DMS53 treated with DMSO at 0.1 percent for 48 hours (cell line): ENCODE measurements at regions not wholly inside any gene's neighbourhood (a gene's known extent, or its start where the extent isn't known, plus 50 kb on each side); places are given as distances from the start of the nearest gene placed in this dataset.

Experiments
- DNase-seq: peaks from one replicate; lab custom pipeline; 2025; ENCODE audit not compliant: unreplicated experiment; lab: John Stamatoyannopoulos, UW

GRCh38 chr15:46383978-46384377, 749.1 kb downstream of the SQOR start:
- no peak for DNase-seq

- no peak for DNase-seq
Observed at GRCh38 chr15:46386356-46386755, 751.5 kb downstream of the SQOR start.

GRCh38 chr15:46389739-46390138, 754.9 kb downstream of the SQOR start:
- no peak for DNase-seq

GRCh38 chr15:46394463-46394862, 759.6 kb downstream of the SQOR start:
- DNase-seq, result no peak

GRCh38 chr15:46408312-46408711, 773.5 kb downstream of the SQOR start:
- no peak for DNase-seq

GRCh38 chr15:46409841-46410301, 775.0 kb downstream of the SQOR start:
- no peak for DNase-seq

- no peak for DNase-seq
Observed at GRCh38 chr15:46410705-46411104, 775.9 kb downstream of the SQOR start.

DNA sequence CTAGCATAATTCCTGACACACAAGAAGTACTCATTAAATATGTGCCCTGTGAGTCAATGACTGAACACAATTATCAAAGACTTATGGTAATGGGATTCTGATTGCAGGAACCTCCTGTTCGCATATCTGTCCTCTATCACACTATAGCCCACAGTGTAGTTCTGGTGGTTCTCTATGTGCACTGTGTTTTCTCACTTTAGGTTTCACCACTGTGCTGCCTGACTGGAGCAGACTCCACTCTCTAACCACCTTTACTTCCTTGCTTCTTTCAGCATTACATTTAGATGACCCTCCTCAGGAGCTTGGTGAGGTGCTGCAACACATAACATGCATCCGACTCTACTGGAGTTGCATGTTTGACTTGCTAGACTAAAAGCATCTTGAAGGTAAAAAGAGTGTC, 777.1 kb downstream of the SQOR start:
- DNase-seq, result no peak

GRCh38 chr15:46413799-46414198, 779.0 kb downstream of the SQOR start:
- no peak for DNase-seq

- no peak for DNase-seq
Observed at GRCh38 chr15:46416544-46416943, 781.7 kb downstream of the SQOR start.

DNA sequence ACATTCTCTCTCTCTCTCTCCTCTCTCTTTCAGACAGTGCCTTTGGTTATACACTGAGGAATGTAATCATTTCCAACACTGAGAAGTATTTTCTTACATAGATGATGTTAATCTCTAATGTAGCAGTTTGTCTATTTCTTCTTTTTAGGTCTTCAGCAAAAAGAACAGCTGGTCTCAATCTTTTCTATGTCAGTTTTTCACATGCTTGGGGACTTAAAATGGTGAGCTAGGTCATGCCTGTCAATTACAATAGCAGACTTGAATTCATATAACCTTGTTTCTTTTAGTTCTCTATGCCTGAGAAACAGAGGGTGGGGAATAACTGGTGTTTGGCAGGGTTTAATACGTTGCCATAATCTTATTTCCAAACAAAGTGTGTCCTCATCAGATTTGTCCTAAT, 786.2 kb downstream of the SQOR start:
- no peak for DNase-seq

- DNase-seq, result no peak
Observed at GRCh38 chr15:46441294-46442062, 806.6 kb downstream of the SQOR start.

DNA sequence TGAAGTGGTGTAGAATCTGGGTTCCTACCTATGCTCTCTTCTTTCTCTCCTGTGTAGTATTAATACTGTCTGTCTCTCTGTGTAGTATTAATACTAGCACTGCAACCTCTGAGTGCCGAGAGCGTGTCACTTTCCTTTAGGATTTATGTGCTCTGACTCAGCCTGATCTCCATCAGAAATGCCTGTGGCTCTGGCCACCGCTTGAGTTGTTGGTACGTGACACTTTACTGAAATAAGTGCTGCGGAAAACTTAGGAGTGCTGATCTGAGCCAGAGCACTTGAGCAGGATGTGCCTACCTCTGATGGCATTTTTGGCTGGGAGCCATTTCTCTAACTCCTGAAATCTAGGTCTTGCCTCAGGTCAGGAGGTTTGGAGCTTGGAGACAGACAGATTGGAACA, 807.4 kb downstream of the SQOR start:
- DNase-seq, result no peak

DNA sequence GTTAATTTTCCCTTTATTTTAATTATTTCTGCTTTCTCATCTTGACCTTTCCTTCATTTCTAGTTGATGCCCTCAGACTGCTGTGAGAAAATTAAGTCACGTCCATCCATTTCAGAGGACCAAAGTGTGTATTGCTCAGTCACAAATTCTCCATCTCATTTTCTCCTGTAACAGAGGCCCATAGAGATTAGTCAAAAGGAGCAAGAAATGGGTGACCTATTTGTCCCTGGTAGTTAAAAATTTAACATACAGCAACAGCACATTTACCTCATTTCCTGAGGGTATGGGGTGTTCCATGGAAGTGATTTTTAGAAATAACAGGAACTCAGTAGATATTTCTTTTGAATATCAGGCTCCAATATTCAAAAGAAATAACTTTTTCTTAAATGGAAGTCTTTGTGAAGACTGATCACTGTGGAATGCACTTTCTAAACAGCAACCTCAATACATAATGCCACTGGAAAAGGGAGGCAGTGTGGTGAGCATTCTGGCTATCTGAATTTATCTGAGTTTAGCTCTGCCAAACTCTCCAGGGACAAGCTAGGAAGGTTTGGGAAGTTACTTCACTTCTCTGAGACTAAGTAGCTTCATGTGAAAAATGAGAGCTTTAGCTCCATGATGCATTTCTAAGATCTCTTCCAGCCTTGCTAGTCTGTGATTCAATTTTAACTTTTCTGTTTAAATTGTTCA, 808.2 kb downstream of the SQOR start:
- no peak for DNase-seq

DNA sequence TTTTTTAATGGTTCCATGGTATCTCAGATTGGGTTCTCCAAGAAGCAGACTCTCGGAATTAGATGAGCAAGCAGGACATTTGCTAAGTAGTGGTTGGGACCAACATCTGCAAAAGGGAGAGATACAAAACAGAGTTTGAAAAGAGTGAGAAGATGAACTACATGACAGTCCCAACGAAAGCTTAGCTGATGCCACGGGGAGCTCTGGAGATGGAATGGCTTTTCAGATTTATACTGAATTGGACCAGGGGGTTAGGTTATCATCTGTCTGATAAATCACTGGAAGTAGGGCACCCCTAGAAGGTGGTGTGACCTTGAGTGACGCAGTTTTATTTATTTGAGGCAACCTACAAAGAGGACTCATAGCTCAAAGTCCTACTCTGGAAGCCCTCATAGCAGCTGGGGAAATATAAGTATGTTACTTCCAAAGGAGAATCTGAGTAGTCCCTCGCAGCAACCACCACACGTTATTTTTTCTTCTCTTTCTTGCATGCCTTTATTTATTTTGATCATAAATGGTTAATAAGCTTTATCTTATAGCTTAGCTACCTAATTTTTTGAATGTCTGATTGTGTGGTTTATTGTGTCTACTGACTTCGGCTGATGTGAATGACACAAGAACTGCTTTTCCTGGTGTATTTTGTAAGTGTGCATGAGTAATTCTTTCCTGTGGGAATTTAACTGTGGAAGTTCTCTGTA, 815.4 kb downstream of the SQOR start:
- DNase-seq, result no peak

GRCh38 chr15:46450810-46451182, 816.0 kb downstream of the SQOR start:
- DNase-seq, result no peak

DNA sequence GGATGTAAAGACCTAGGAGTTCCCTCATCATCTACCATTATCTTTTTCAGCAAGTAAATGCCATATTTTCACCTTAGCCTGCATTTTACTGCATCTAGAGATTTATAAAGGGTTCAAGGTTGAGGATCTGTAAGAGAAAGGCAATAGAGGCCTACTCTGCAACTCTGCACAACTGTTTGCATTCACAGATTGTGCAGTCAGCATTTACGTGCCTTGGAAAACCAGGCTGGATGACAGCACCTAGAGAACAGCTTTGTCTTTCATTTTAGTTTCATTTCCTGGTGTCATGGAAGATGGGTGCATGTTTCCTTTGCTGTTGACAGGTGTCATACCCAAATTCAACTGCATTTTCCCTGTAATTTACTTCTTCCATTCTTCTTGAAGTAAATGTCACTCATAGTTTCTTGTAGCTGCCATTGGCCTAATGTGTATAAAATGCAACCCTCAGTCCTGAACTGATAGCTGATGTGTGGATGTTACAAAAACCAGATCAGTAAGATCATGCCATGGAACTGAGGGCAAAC, 817.5 kb downstream of the SQOR start:
- no peak for DNase-seq

DNA sequence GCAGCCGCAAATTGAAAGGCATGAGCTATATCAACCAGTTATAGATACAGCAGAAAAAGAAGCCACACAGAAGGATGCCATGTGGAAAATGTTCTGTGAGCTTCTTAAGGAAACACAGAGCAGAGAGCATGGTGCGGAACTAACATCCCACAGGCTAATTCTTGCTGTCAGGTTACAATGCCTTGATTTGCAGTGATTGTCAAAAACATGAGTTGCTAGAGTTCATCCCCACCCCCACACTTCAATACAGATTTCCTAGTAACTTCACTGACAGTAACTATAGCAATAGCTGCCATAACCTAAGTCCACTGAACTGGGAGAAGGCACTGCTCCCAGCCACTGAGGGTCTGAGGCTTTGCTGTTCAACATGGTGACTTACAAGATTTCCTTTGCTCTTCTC, 821.6 kb downstream of the SQOR start:
- no peak for DNase-seq

DNA sequence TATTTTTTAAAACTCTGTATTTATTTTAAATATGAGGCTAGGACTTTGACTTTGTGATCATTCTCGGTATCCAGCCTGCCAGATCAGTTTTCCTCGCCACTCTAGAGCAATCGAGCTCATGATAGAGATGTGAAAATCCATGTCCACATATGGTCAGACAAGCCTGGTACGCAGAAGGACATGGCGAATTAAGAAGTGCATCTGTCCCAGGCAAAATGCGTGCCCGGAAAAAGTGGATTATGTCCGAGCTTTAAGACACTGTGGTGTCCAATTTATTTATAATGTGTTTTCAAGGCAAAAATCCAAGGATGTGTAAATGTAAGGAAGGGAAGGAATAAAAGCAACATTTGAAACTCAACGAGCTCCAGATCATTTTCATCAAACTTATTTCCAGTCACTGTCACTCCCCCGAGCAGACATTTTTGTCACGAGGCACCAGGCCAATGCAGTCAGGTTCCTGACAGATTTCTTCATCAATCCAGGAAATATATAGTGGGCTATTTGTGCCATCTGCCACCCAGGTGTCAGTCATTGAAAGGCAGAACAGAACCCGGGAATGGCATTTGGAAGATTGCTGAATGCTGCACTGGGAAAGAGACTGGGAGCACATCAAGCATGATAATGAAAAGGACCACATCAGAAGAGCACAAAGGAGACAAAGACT, 825.7 kb downstream of the SQOR start:
- DNase-seq, result no peak

DNA sequence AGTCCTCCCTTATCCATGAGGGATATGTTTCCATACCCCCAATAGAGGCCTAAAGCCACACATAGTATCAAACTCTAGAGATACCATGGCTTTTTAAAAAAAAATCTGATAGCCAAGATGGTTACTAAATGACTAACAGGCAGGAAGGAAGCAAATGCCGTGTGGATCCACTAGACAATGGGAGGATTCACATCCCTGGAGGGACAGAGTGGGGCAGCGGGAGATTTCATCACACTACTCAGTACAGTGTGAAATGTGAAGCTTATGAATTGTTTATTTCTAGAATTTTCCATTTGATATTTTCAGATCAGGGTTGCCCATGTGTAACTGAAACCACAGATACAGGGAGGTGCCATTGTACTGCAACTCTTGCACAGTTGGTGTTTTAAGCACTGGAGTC, 826.6 kb downstream of the SQOR start:
- no peak for DNase-seq

DNA sequence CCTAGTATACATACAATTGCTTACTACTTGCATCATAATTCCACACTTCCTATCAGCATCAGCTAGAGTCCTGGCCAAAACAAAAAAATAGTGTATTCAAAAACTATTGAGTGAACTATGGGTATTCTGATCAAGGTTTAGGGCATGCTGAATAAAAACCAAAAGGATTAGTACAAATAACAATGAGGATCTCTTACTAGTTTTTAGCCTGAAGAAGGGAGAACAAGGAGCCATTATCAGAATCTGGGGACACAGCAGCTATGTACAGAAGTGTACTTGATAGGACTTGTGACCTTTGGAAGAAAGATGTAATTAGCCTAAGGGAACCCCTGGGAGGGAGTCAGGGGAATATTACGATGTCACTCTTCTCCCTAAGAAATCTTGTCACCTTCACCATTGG, 832.2 kb downstream of the SQOR start:
- no peak for DNase-seq
